ENCODE measurements at regions not wholly inside any gene's neighbourhood (a gene's known extent, or its start where the extent isn't known, plus 50 kb on each side); places are given as distances from the start of the nearest gene placed in this dataset.
"Not testable (repeated sequence)": the region's sequence is repeated elsewhere in the genome, so short reads cannot be mapped to it uniquely, and the experiment has no call there.

GRCh38 chr6:11404081-11404480, 133.5 kb upstream of the TMEM170B start:
- no peak for DNase-seq (ENCODE audit: low read depth)
- no peak overlapping the region for H3K4me3 ChIP-seq (ENCODE audit: low read depth, low read length)
- no peaks in the 10 kb centered on the region for H3K36me3 ChIP-seq (ENCODE audit: control insufficient read depth, insufficient read depth, low read length)
- CTCF ChIA-PET, result interaction anchor here (0.6 to 1.5 kb wide), 2 partner anchors 16 to 162 kb away, joined by 3 read pairs; no protein-coding TSS in a partner anchor
- POLR2A ChIA-PET, result no interaction called here
- H3K27me3 ChIP-seq (ENCODE audit: control insufficient read depth, insufficient read depth, low read length), result no peaks in the 10 kb centered on the region
- TF ChIP-seq, protein P1, sequence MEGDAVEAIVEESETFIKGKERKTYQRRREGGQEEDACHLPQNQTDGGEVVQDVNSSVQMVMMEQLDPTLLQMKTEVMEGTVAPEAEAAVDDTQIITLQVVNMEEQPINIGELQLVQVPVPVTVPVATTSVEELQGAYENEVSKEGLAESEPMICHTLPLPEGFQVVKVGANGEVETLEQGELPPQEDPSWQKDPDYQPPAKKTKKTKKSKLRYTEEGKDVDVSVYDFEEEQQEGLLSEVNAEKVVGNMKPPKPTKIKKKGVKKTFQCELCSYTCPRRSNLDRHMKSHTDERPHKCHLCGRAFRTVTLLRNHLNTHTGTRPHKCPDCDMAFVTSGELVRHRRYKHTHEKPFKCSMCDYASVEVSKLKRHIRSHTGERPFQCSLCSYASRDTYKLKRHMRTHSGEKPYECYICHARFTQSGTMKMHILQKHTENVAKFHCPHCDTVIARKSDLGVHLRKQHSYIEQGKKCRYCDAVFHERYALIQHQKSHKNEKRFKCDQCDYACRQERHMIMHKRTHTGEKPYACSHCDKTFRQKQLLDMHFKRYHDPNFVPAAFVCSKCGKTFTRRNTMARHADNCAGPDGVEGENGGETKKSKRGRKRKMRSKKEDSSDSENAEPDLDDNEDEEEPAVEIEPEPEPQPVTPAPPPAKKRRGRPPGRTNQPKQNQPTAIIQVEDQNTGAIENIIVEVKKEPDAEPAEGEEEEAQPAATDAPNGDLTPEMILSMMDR (IDR thresholded peaks at IDR 0.05; ENCODE audit: insufficient read depth, low read depth, low read length), result no peak

- no peaks in the 10 kb centered on the region for H3K36me3 ChIP-seq (ENCODE audit: control insufficient read depth, insufficient read depth, low read length)
- no peaks in the 10 kb centered on the region for H3K27me3 ChIP-seq (ENCODE audit: control insufficient read depth, insufficient read depth, low read length)
- DNase-seq (ENCODE audit: low read depth), result no peak
- TF ChIP-seq, protein P1 (IDR thresholded peaks at IDR 0.05; ENCODE audit: insufficient read depth, low read depth, low read length), result no peak
- ChIA-PET POLR2A (no interaction called here), CTCF (no interaction called here)
- no peak overlapping the region for H3K4me3 ChIP-seq (ENCODE audit: low read depth, low read length)
These were observed 134.4 kb upstream of the TMEM170B start for GRCh38 chr6:11403035-11403601.

DNA sequence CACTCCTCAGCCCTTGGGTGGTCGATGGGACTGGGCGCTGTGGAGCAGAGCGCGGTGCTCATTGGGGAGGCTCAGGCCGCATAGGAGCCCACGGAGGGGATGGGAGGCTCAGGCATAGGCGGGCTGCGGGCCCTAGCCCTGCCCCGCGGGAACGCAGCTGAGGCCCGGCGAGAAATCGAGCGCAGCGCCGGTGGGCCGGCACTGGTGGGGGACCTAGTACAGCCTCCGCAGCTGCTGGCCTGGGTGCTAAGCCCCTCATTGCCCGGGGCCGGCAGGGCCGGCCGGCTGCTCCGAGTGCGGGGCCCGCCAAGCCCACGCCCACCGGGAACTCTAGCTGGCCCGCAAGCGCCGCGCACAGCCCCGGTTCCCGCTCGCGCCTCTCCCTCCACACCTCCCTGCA, 135.0 kb upstream of the TMEM170B start:
- CTCF ChIA-PET; H3K27me3 ChIP-seq (ENCODE audit: control insufficient read depth, insufficient read depth, low read length); H3K36me3 ChIP-seq (ENCODE audit: control insufficient read depth, insufficient read depth, low read length); H3K4me3 ChIP-seq (ENCODE audit: low read depth, low read length); POLR2A ChIA-PET; DNase-seq (ENCODE audit: low read depth): not testable (repeated sequence)

GRCh38 chr6:11401954-11402353, 135.6 kb upstream of the TMEM170B start:
- H3K36me3 ChIP-seq (ENCODE audit: control insufficient read depth, insufficient read depth, low read length); POLR2A ChIA-PET; H3K4me3 ChIP-seq (ENCODE audit: low read depth, low read length); DNase-seq (ENCODE audit: low read depth); H3K27me3 ChIP-seq (ENCODE audit: control insufficient read depth, insufficient read depth, low read length): not testable (repeated sequence)
- CTCF ChIA-PET, result interaction anchor here (0.9 kb wide), 1 partner anchor 9 kb away, joined by 3 read pairs; no protein-coding TSS in a partner anchor

DNA sequence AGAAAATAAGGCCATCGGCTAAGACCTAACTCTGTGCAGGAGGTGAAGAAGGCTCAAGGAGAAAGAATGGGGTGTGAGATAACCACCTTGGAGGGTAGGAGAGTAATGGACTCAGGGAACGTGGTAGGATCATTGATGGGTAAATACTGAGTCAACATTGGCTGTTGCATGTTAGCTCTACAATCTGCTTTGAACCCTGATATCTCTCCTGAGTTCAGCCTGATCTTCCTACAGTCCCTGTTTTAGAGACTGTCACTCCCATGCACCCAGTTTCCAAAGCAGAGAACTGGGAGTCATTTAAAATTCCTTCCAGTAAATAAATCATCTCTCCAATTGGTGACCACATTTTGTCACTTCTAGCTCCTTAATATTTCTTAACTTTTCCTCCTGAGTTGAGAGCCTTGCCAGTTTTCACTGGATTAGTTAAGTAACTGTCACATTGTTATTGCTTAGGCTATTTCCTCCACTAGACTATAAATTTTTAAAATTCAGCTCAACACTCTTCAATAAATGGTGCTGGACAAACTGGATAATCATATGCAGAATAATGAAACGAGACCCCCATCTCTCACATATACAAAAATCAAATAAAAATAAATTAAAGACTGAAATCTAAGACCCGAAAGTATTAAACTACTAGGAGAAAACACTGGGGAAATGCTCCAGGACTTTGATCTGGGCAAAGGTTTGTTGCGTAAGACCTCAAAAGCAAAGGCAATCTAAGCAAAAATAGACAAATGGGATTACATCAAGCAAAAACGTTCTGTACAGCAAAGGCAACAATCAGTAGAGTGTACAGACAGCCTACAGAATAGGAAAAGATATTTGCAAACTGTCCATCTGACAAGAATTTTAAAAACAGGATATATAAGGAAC, 138.9 kb upstream of the TMEM170B start:
- TF ChIP-seq, protein P1 (IDR thresholded peaks at IDR 0.05; ENCODE audit: insufficient read depth, low read depth, low read length), result no peak
- no peak overlapping the region for H3K4me3 ChIP-seq (ENCODE audit: low read depth, low read length)
- no peaks in the 10 kb centered on the region for H3K27me3 ChIP-seq (ENCODE audit: control insufficient read depth, insufficient read depth, low read length)
- ChIA-PET POLR2A (no interaction called here), CTCF (interaction anchor here (0.7 to 1.4 kb wide), 2 partner anchors 23 to 27 kb away, joined by 3 read pairs; no protein-coding TSS in a partner anchor)
- no peaks in the 10 kb centered on the region for H3K36me3 ChIP-seq (ENCODE audit: control insufficient read depth, insufficient read depth, low read length)
- DNase-seq (ENCODE audit: low read depth), result no peak

DNA sequence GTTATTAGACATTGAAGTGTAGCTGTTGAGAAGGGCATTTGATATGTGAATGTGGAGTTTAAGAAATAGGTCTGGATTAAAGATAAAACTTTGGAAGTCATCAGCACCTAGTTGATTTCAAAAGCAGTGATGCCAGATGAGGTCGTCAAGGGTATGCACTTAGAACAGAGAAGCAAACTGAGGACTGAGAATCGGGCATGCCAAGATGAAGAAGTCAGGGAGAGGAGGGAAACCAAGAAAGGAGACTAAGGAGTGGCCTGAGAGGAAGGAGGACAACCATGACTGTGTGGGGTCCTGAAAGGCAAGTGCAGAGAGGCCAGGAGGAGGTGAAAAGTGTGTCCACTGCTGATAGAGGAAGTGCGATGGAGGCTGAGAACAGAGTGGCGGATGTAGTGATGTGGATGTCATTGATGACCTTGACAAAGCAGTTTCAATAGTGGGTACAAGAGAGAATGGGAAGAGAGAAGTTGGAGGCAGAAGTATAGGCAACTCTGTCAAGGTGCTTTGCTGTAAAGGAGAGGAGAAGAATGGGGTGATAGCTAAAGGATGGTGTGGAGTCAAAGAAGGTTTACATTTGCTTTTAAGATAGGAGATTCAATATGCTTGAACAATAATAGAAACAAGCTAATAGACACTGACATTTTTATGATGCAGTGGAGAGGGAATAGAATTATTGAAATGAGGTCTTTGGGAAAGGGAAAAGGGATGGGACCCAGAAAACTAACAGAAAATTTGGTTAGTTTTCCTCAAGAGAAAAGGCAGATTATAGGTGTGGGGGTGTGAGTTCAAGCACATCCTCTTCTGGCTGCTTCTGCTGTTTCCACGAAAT, 139.7 kb upstream of the TMEM170B start:
- no peak for DNase-seq (ENCODE audit: low read depth)
- ChIA-PET CTCF (interaction anchor here (1.0 to 1.4 kb wide), 2 partner anchors 24 to 98 kb away, joined by 3 read pairs; no protein-coding TSS in a partner anchor), POLR2A (no interaction called here)
- H3K4me3 ChIP-seq (ENCODE audit: low read depth, low read length), result no peak overlapping the region
- H3K36me3 ChIP-seq (ENCODE audit: control insufficient read depth, insufficient read depth, low read length), result no peaks in the 10 kb centered on the region
- no peaks in the 10 kb centered on the region for H3K27me3 ChIP-seq (ENCODE audit: control insufficient read depth, insufficient read depth, low read length)
- TF ChIP-seq, protein P1 (IDR thresholded peaks at IDR 0.05; ENCODE audit: insufficient read depth, low read depth, low read length), result no peak
